ENCODE measurements at regions not wholly inside any gene's neighbourhood (a gene's known extent, or its start where the extent isn't known, plus 50 kb on each side); places are given as distances from the start of the nearest gene placed in this dataset.

GRCh38 chr21:20016435-20017005 lies 981.7 kb upstream of the NCAM2 start:
- TF ChIP-seq, protein P1, sequence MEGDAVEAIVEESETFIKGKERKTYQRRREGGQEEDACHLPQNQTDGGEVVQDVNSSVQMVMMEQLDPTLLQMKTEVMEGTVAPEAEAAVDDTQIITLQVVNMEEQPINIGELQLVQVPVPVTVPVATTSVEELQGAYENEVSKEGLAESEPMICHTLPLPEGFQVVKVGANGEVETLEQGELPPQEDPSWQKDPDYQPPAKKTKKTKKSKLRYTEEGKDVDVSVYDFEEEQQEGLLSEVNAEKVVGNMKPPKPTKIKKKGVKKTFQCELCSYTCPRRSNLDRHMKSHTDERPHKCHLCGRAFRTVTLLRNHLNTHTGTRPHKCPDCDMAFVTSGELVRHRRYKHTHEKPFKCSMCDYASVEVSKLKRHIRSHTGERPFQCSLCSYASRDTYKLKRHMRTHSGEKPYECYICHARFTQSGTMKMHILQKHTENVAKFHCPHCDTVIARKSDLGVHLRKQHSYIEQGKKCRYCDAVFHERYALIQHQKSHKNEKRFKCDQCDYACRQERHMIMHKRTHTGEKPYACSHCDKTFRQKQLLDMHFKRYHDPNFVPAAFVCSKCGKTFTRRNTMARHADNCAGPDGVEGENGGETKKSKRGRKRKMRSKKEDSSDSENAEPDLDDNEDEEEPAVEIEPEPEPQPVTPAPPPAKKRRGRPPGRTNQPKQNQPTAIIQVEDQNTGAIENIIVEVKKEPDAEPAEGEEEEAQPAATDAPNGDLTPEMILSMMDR (IDR thresholded peaks at IDR 0.05), result no peak
- no peak for TF ChIP-seq POLR2AphosphoS5 (IDR thresholded peaks at IDR 0.05)
- no peak for TF ChIP-seq EP300 (IDR thresholded peaks at IDR 0.05)
- TF ChIP-seq POLR2A (IDR thresholded peaks at IDR 0.05; ENCODE audit: low read depth), result no peak
